SK-N-SH (cell line): ENCODE measurements at regions not wholly inside any gene's neighbourhood (a gene's known extent, or its start where the extent isn't known, plus 50 kb on each side); places are given as distances from the start of the nearest gene placed in this dataset.

Experiments
- CTCF ChIA-PET: fragments of 300-600, 350-600 bp; formaldehyde crosslinking; extraction: SDS; loops from one replicate; lab custom pipeline; 2021; lab: Yijun Ruan, JAX
- POLR2A ChIA-PET: fragments of 350-600 bp; sonication (Branson Sonifier 250); formaldehyde crosslinking; extraction: SDS; loops from one replicate; lab custom pipeline; 2020; ENCODE audit warnings: antibody characterized with exemption, inconsistent platforms; lab: Yijun Ruan, JAX
- DNase-seq: peaks from one replicate; pipeline ENCODE4 v3.0.0; 2012
- H2AFZ ChIP-seq: fragments of 200-600 bp; sonication (generic); 2 replicates; pipeline ENCODE4 v1.8.1; 2016; ENCODE audit warnings: antibody characterized with exemption, mild to moderate bottlenecking, low read depth
- H3F3A ChIP-seq: fragments of 200-600 bp; sonication (generic); replicated peaks from 2 replicates; pipeline ENCODE3; 2016; ENCODE audit warnings: antibody characterized with exemption, mild to moderate bottlenecking; ENCODE audit not compliant: insufficient read depth
- H3K27ac ChIP-seq, 2 experiments: fragments of 200-500 bp in 1 of 2; fragments of 200-600 bp in 1 of 2; sonication (Bioruptor generic) in 1 of 2; sonication (generic), shearing (Covaris generic) in 1 of 2; 2 replicates each; pipeline versions ENCODE4 v1.5.1 to v1.6.1; 2014 to 2016; ENCODE audit warnings: low read depth in 2 of 2, inconsistent platforms in 1 of 2, low read length in 1 of 2, mild to moderate bottlenecking in 1 of 2, mixed read lengths in 1 of 2
- H3K27me3 ChIP-seq: fragments of 200-600 bp; sonication (generic), shearing (Covaris generic); 2 replicates; pipeline ENCODE4 v1.6.1; 2016; ENCODE audit warnings: mixed run types; ENCODE audit not compliant: insufficient read depth
- H3K36me3 ChIP-seq, 2 experiments: fragments of 200-500 bp in 1 of 2; fragments of 200-600 bp in 1 of 2; sonication (Bioruptor generic) in 1 of 2; sonication (generic) in 1 of 2; replicated peaks in 1 of 2; 2 replicates each; pipeline versions ENCODE3 to v1.5.1; 2014 to 2016; ENCODE audit warnings: low read length in 1 of 2, mild to moderate bottlenecking in 1 of 2; ENCODE audit not compliant: insufficient read depth in 2 of 2, control insufficient read depth in 1 of 2
- H3K4me1 ChIP-seq, 2 experiments: fragments of 200-500 bp in 1 of 2; fragments of 200-600 bp in 1 of 2; sonication (Bioruptor generic) in 1 of 2; sonication (generic), shearing (Covaris generic) in 1 of 2; 2 replicates each; pipeline versions ENCODE4 v1.5.1 to v1.6.1; 2014 to 2016; ENCODE audit warnings: low read depth in 1 of 2, low read length in 1 of 2, mixed run types in 1 of 2; ENCODE audit not compliant: insufficient read depth in 2 of 2, control insufficient read depth in 1 of 2
- H3K4me2 ChIP-seq: fragments of 200-600 bp; sonication (generic), shearing (Covaris generic); 2 replicates; pipeline ENCODE4 v1.6.1; 2017; ENCODE audit warnings: mixed run types
- H3K4me3 ChIP-seq, 2 experiments: fragments of 200-500 bp in 1 of 2; fragments of 200-600 bp in 1 of 2; sonication (Bioruptor generic) in 1 of 2; sonication (generic), shearing (Covaris generic) in 1 of 2; 2 replicates each; pipeline versions ENCODE4 v1.5.1 to v1.8.1; 2014 to 2016; ENCODE audit warnings: low read depth in 2 of 2, inconsistent platforms in 1 of 2, low read length in 1 of 2, mild to moderate bottlenecking in 1 of 2, mixed read lengths in 1 of 2, moderate library complexity in 1 of 2
- H3K79me2 ChIP-seq: fragments of 200-600 bp; sonication (generic); 2 replicates; pipeline ENCODE4 v1.8.1; 2017; ENCODE audit warnings: mild to moderate bottlenecking; ENCODE audit not compliant: insufficient read depth
- H3K9ac ChIP-seq: fragments of 200-600 bp; sonication (generic); 2 replicates; pipeline ENCODE4 v1.6.1; 2017; ENCODE audit warnings: mixed run types
- H3K9me2 ChIP-seq: fragments of 200-600 bp; sonication (generic); 2 replicates; pipeline ENCODE4 v1.6.1; 2017; ENCODE audit warnings: mixed run types
- H3K9me3 ChIP-seq: fragments of 200-600 bp; sonication (generic); 2 replicates; pipeline ENCODE4 v1.6.1; 2017; ENCODE audit warnings: mixed run types, mild to moderate bottlenecking, moderate library complexity
- H4K20me1 ChIP-seq: fragments of 200-600 bp; sonication (generic); 2 replicates; pipeline ENCODE4 v1.6.1; 2017; ENCODE audit warnings: mild to moderate bottlenecking, mixed run types; ENCODE audit not compliant: insufficient read depth
- EP300 ChIP-seq, 2 experiments: IDR thresholded peaks; 2 replicates each; pipeline versions ENCODE4 v1.4.0 to v1.6.1; 2012; ENCODE audit warnings: borderline replicate concordance in 1 of 2, low read depth in 1 of 2, low read length in 1 of 2
- FOSL2 ChIP-seq: IDR thresholded peaks from 2 replicates; pipeline ENCODE4 v1.4.0; 2012; ENCODE audit warnings: low read depth, mild to moderate bottlenecking, moderate library complexity, borderline replicate concordance
- FOXM1 ChIP-seq: IDR thresholded peaks from 2 replicates; pipeline ENCODE4 v1.4.0; 2012; ENCODE audit warnings: low read depth, mild to moderate bottlenecking
- GABPA ChIP-seq: IDR thresholded peaks from 2 replicates; pipeline ENCODE4 v1.4.0; 2012; ENCODE audit warnings: low read depth, mild to moderate bottlenecking
- GATA2 ChIP-seq: sonication (generic); formaldehyde crosslinking; IDR thresholded peaks from 2 replicates; pipeline ENCODE4 v1.5.0; 2020; ENCODE audit warnings: mild to moderate bottlenecking, missing genetic modification reagents
- JUND ChIP-seq: IDR thresholded peaks from 2 replicates; pipeline ENCODE4 v1.4.0; 2012
- MEF2A ChIP-seq: IDR thresholded peaks from 2 replicates; pipeline ENCODE4 v1.4.0; 2012; ENCODE audit warnings: low read depth, borderline replicate concordance
- MXI1 ChIP-seq: IDR thresholded peaks from 2 replicates; pipeline ENCODE4 v1.6.1; 2012; ENCODE audit warnings: mild to moderate bottlenecking, low read depth, low read length, improper control_type of control experiment
- RAD21 ChIP-seq: IDR thresholded peaks from 2 replicates; pipeline ENCODE4 v1.6.1; 2012; ENCODE audit warnings: mild to moderate bottlenecking, low read length
- RFX5 ChIP-seq: IDR thresholded peaks from 2 replicates; pipeline ENCODE4 v1.6.1; 2012; ENCODE audit warnings: mild to moderate bottlenecking, improper control_type of control experiment, low read length
- SIN3A ChIP-seq: IDR thresholded peaks from 2 replicates; pipeline ENCODE4 v1.6.1; 2012; ENCODE audit warnings: low read depth, mild to moderate bottlenecking, low read length, moderate library complexity, borderline replicate concordance
- SMC3 ChIP-seq: IDR thresholded peaks from 2 replicates; pipeline ENCODE4 v1.6.1; 2012; ENCODE audit warnings: low read depth, low read length, improper control_type of control experiment
- TAF1 ChIP-seq: IDR thresholded peaks from 2 replicates; pipeline ENCODE4 v1.6.1; 2012; ENCODE audit warnings: low read depth, mild to moderate bottlenecking, low read length, moderate library complexity, borderline replicate concordance
- TEAD4 ChIP-seq: IDR thresholded peaks from 2 replicates; pipeline ENCODE4 v1.4.0; 2012; ENCODE audit warnings: mild to moderate bottlenecking, borderline replicate concordance; ENCODE audit not compliant: insufficient read depth
- YY1 ChIP-seq: IDR thresholded peaks from 2 replicates; pipeline ENCODE4 v1.4.0; 2012; ENCODE audit warnings: low read depth, mild to moderate bottlenecking
- WGBS: methylation state at CpG from one replicate; pipeline ENCODE4 v1.1.6; 2017; ENCODE audit warnings: low lambda C conversion rate; 5-methylcytosine and 5-hydroxymethylcytosine counted together
- TF ChIP-seq, protein P1 (sequence below): IDR thresholded peaks from 2 replicates; pipeline ENCODE4 v1.4.0; 2012; ENCODE audit warnings: low read depth, borderline replicate concordance
- TF ChIP-seq, protein P2 (sequence below): IDR thresholded peaks from 2 replicates; pipeline ENCODE4 v1.4.0; 2012; ENCODE audit warnings: low read depth
- TF ChIP-seq, protein P3 (sequence below): fragments of 150-350 bp; IDR thresholded peaks from 2 replicates; pipeline ENCODE4 v1.6.1; 2016; ENCODE audit warnings: mild to moderate bottlenecking, low read depth, low read length
- TF ChIP-seq, protein P4 (sequence below): IDR thresholded peaks from 2 replicates; pipeline ENCODE4 v1.6.1; 2012; ENCODE audit warnings: mild to moderate bottlenecking, low read depth, low read length, moderate library complexity
- TF ChIP-seq, protein P5 (sequence below): IDR thresholded peaks from 2 replicates; pipeline ENCODE4; 2012

DNA sequence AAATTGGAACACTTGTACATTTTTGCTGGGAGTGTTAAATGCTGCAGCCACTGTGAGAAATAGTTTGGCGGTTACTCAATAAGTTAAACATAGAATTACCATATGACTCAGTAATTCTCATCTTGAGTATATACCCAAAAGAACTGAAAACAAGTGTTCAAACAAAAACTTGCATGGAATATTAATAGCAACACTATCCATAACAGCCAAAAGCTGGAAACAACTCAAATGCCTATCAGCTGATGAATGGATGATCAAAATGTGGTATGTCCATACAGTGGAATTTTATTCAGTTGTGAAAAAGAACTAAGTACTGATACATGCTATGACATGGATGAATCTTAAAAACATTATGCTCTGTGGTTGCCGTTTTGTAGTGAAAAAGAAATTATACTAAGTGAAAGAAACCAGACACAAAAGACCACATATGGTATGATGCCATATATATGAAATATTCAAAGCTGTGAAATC is 63.0 kb upstream of the SP4 start:
- Histone ChIP-seq H2AFZ (no peak overlapping the region), H3K79me2 (no peaks in the 10 kb centered on the region), H3K9me2 (no peaks in the 10 kb centered on the region), H3K4me1 (no peaks in the 10 kb centered on the region), H3F3A (no peaks in the 10 kb centered on the region), H3K4me3 (no peak overlapping the region), H3K27ac (no peak overlapping the region), H3K9me3 (no peaks in the 10 kb centered on the region), H3K36me3 (no peaks in the 10 kb centered on the region), H3K27me3 (no peaks in the 10 kb centered on the region; the same call in 1 of the 2 replicates), H4K20me1 (no peaks in the 10 kb centered on the region), H3K9ac (no peak overlapping the region), H3K4me2 (no peak overlapping the region)
- DNase-seq: no peak
- POLR2A ChIA-PET: no interaction called here
- TF ChIP-seq RFX5 (no peak), FOSL2 (no peak), TAF1 (no peak), GABPA (no peak), RAD21 (no peak), TEAD4 (no peak), SMC3 (no peak), YY1 (no peak), EP300 (IDR thresholded peaks at IDR 0.05; ENCODE audit: borderline replicate concordance in 1 of 2, low read depth in 1 of 2, low read length in 1 of 2) (no peak), JUND (no peak), MXI1 (no peak), SIN3A (no peak), MEF2A (no peak), FOXM1 (no peak), GATA2 (no peak)
- TF ChIP-seq, protein P1, sequence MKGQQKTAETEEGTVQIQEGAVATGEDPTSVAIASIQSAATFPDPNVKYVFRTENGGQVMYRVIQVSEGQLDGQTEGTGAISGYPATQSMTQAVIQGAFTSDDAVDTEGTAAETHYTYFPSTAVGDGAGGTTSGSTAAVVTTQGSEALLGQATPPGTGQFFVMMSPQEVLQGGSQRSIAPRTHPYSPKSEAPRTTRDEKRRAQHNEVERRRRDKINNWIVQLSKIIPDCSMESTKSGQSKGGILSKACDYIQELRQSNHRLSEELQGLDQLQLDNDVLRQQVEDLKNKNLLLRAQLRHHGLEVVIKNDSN: no peak
- TF ChIP-seq, protein P2, sequence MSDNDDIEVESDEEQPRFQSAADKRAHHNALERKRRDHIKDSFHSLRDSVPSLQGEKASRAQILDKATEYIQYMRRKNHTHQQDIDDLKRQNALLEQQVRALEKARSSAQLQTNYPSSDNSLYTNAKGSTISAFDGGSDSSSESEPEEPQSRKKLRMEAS: no peak
- TF ChIP-seq, protein P3, sequence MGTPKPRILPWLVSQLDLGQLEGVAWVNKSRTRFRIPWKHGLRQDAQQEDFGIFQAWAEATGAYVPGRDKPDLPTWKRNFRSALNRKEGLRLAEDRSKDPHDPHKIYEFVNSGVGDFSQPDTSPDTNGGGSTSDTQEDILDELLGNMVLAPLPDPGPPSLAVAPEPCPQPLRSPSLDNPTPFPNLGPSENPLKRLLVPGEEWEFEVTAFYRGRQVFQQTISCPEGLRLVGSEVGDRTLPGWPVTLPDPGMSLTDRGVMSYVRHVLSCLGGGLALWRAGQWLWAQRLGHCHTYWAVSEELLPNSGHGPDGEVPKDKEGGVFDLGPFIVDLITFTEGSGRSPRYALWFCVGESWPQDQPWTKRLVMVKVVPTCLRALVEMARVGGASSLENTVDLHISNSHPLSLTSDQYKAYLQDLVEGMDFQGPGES: no peak
- TF ChIP-seq, protein P4, sequence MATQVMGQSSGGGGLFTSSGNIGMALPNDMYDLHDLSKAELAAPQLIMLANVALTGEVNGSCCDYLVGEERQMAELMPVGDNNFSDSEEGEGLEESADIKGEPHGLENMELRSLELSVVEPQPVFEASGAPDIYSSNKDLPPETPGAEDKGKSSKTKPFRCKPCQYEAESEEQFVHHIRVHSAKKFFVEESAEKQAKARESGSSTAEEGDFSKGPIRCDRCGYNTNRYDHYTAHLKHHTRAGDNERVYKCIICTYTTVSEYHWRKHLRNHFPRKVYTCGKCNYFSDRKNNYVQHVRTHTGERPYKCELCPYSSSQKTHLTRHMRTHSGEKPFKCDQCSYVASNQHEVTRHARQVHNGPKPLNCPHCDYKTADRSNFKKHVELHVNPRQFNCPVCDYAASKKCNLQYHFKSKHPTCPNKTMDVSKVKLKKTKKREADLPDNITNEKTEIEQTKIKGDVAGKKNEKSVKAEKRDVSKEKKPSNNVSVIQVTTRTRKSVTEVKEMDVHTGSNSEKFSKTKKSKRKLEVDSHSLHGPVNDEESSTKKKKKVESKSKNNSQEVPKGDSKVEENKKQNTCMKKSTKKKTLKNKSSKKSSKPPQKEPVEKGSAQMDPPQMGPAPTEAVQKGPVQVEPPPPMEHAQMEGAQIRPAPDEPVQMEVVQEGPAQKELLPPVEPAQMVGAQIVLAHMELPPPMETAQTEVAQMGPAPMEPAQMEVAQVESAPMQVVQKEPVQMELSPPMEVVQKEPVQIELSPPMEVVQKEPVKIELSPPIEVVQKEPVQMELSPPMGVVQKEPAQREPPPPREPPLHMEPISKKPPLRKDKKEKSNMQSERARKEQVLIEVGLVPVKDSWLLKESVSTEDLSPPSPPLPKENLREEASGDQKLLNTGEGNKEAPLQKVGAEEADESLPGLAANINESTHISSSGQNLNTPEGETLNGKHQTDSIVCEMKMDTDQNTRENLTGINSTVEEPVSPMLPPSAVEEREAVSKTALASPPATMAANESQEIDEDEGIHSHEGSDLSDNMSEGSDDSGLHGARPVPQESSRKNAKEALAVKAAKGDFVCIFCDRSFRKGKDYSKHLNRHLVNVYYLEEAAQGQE: no peak
- TF ChIP-seq, protein P5, sequence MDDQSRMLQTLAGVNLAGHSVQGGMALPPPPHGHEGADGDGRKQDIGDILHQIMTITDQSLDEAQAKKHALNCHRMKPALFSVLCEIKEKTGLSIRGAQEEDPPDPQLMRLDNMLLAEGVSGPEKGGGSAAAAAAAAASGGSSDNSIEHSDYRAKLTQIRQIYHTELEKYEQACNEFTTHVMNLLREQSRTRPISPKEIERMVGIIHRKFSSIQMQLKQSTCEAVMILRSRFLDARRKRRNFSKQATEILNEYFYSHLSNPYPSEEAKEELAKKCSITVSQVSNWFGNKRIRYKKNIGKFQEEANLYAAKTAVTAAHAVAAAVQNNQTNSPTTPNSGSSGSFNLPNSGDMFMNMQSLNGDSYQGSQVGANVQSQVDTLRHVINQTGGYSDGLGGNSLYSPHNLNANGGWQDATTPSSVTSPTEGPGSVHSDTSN: no peak
- WGBS: 36% methylated on average over 2 of the region's 2 CpGs
- CTCF ChIA-PET: interaction anchor here (0.7 kb wide), 1 partner anchor 50 kb away, joined by 3 read pairs; no protein-coding TSS in a partner anchor
